ENCODE measurements at regions not wholly inside any gene's neighbourhood (a gene's known extent, or its start where the extent isn't known, plus 50 kb on each side); places are given as distances from the start of the nearest gene placed in this dataset.

DNA sequence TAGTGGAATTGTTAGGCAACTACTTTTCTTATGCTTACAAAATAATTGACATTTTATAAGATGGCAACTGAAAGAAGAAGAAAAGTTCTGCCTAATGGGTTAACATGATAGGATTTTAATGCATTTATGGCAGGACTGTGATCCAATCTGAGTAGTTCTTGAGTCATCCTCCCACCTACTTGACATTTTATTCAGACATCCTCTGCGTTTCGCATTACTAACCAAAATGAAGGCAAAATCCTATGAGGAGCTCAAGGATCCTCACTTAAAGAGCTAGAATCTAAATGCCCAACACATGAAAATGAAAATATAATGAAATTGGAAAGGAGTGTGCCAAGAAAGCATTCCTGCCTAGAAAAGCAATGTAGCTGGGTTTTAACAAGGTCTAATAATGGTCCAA, 581.1 kb upstream of the SEMA6D start (continued):
- TF ChIP-seq, protein P1, sequence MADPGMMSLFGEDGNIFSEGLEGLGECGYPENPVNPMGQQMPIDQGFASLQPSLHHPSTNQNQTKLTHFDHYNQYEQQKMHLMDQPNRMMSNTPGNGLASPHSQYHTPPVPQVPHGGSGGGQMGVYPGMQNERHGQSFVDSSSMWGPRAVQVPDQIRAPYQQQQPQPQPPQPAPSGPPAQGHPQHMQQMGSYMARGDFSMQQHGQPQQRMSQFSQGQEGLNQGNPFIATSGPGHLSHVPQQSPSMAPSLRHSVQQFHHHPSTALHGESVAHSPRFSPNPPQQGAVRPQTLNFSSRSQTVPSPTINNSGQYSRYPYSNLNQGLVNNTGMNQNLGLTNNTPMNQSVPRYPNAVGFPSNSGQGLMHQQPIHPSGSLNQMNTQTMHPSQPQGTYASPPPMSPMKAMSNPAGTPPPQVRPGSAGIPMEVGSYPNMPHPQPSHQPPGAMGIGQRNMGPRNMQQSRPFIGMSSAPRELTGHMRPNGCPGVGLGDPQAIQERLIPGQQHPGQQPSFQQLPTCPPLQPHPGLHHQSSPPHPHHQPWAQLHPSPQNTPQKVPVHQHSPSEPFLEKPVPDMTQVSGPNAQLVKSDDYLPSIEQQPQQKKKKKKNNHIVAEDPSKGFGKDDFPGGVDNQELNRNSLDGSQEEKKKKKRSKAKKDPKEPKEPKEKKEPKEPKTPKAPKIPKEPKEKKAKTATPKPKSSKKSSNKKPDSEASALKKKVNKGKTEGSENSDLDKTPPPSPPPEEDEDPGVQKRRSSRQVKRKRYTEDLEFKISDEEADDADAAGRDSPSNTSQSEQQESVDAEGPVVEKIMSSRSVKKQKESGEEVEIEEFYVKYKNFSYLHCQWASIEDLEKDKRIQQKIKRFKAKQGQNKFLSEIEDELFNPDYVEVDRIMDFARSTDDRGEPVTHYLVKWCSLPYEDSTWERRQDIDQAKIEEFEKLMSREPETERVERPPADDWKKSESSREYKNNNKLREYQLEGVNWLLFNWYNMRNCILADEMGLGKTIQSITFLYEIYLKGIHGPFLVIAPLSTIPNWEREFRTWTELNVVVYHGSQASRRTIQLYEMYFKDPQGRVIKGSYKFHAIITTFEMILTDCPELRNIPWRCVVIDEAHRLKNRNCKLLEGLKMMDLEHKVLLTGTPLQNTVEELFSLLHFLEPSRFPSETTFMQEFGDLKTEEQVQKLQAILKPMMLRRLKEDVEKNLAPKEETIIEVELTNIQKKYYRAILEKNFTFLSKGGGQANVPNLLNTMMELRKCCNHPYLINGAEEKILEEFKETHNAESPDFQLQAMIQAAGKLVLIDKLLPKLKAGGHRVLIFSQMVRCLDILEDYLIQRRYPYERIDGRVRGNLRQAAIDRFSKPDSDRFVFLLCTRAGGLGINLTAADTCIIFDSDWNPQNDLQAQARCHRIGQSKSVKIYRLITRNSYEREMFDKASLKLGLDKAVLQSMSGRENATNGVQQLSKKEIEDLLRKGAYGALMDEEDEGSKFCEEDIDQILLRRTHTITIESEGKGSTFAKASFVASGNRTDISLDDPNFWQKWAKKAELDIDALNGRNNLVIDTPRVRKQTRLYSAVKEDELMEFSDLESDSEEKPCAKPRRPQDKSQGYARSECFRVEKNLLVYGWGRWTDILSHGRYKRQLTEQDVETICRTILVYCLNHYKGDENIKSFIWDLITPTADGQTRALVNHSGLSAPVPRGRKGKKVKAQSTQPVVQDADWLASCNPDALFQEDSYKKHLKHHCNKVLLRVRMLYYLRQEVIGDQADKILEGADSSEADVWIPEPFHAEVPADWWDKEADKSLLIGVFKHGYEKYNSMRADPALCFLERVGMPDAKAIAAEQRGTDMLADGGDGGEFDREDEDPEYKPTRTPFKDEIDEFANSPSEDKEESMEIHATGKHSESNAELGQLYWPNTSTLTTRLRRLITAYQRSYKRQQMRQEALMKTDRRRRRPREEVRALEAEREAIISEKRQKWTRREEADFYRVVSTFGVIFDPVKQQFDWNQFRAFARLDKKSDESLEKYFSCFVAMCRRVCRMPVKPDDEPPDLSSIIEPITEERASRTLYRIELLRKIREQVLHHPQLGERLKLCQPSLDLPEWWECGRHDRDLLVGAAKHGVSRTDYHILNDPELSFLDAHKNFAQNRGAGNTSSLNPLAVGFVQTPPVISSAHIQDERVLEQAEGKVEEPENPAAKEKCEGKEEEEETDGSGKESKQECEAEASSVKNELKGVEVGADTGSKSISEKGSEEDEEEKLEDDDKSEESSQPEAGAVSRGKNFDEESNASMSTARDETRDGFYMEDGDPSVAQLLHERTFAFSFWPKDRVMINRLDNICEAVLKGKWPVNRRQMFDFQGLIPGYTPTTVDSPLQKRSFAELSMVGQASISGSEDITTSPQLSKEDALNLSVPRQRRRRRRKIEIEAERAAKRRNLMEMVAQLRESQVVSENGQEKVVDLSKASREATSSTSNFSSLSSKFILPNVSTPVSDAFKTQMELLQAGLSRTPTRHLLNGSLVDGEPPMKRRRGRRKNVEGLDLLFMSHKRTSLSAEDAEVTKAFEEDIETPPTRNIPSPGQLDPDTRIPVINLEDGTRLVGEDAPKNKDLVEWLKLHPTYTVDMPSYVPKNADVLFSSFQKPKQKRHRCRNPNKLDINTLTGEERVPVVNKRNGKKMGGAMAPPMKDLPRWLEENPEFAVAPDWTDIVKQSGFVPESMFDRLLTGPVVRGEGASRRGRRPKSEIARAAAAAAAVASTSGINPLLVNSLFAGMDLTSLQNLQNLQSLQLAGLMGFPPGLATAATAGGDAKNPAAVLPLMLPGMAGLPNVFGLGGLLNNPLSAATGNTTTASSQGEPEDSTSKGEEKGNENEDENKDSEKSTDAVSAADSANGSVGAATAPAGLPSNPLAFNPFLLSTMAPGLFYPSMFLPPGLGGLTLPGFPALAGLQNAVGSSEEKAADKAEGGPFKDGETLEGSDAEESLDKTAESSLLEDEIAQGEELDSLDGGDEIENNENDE (IDR thresholded peaks at IDR 0.05; ENCODE audit: insufficient replicate concordance, low read length) = no peak
- no peak for TF ChIP-seq FOSL1 (IDR thresholded peaks at IDR 0.05; ENCODE audit: insufficient read depth, low read depth, low read length)
- no peak for TF ChIP-seq SP4 (IDR thresholded peaks at IDR 0.05; ENCODE audit: low read length)
- no peak for TF ChIP-seq POLR2A (IDR thresholded peaks at IDR 0.05; ENCODE audit: control extremely low read depth in 1 of 2, low read depth in 2 of 2, low read length in 2 of 2)

All from H1 (cell line).